Fibroblast of skin of right quadriceps (primary cell): ENCODE measurements at regions not wholly inside any gene's neighbourhood (a gene's known extent, or its start where the extent isn't known, plus 50 kb on each side); places are given as distances from the start of the nearest gene placed in this dataset.
A peak's percentile ranks its signal among the peaks of the same experiment; 100 is the strongest.

ENCODE experiments used
- DNase-seq: peaks from one replicate; pipeline ENCODE4 v3.0.0-alpha.2; 2013

- DNase-seq, result peak; percentile 51
These were observed 89.4 kb downstream of the TMEM30B start for GRCh38 chr14:61191733-61192132.

- no peak for DNase-seq
These were observed 90.8 kb downstream of the TMEM30B start for GRCh38 chr14:61190341-61190740.

- peak; percentile 78 for DNase-seq
These were observed 91.9 kb downstream of the TMEM30B start for GRCh38 chr14:61188978-61189808.

GRCh38 chr14:61188196-61188595 lies 92.9 kb downstream of the TMEM30B start:
- DNase-seq, result no peak

GRCh38 chr14:61187196-61187905 lies 93.8 kb downstream of the TMEM30B start:
- DNase-seq, result no peak

- peak; percentile 43 for DNase-seq
These were observed 94.6 kb downstream of the TMEM30B start for GRCh38 chr14:61186341-61187195.

GRCh38 chr14:61185534-61185933 lies 95.6 kb downstream of the TMEM30B start:
- DNase-seq, result no peak

GRCh38 chr14:61184112-61184511 lies 97.0 kb downstream of the TMEM30B start:
- DNase-seq, result peak; percentile 99

- DNase-seq, result no peak
These were observed 97.8 kb downstream of the TMEM30B start for GRCh38 chr14:61183196-61183885.

- DNase-seq, result peak; percentile 59
These were observed 101.2 kb downstream of the TMEM30B start for GRCh38 chr14:61179796-61180398.

GRCh38 chr14:61179061-61179690 lies 102.0 kb downstream of the TMEM30B start:
- DNase-seq, result no peak

GRCh38 chr14:61178226-61179060 lies 102.7 kb downstream of the TMEM30B start:
- peak; percentile 99 for DNase-seq

GRCh38 chr14:61177279-61178225 lies 103.6 kb downstream of the TMEM30B start:
- DNase-seq, result peak; percentile 51

GRCh38 chr14:61176686-61177085 lies 104.5 kb downstream of the TMEM30B start:
- no peak for DNase-seq

- peak; percentile 81 for DNase-seq
These were observed 106.2 kb downstream of the TMEM30B start for GRCh38 chr14:61174987-61175386.

GRCh38 chr14:61174441-61174891 lies 106.7 kb downstream of the TMEM30B start:
- peak; percentile 12 for DNase-seq

- peak; percentile 4 for DNase-seq
These were observed 109.4 kb downstream of the TMEM30B start for GRCh38 chr14:61171727-61172126.

- peak; percentile 3 for DNase-seq
These were observed 113.0 kb downstream of the TMEM30B start for GRCh38 chr14:61168141-61168540.

- no peak for DNase-seq
These were observed 113.5 kb downstream of the TMEM30B start for GRCh38 chr14:61167642-61168041.
